HUDEP-2 (cell line): ENCODE measurements at regions not wholly inside any gene's neighbourhood (a gene's known extent, or its start where the extent isn't known, plus 50 kb on each side); places are given as distances from the start of the nearest gene placed in this dataset.
"Not testable (repeated sequence)": the region's sequence is repeated elsewhere in the genome, so short reads cannot be mapped to it uniquely, and the experiment has no call there.

ENCODE experiments used
- DNase-seq, 76 experiments: peaks; one replicate each; lab custom pipeline; 2025; ENCODE audit not compliant: unreplicated experiment in 76 of 76; lab: John Stamatoyannopoulos, UW

- no peak for DNase-seq
Measured at GRCh38 chr1:82377201-82377884, 576.6 kb downstream of the ADGRL2 start.

- DNase-seq, result no peak
Measured at GRCh38 chr1:82373710-82374109, 573.0 kb downstream of the ADGRL2 start.

- no peak for DNase-seq
Measured at GRCh38 chr1:82371844-82372498, 571.2 kb downstream of the ADGRL2 start.

GRCh38 chr1:82367456-82367855, 566.7 kb downstream of the ADGRL2 start:
- no peak for DNase-seq

- DNase-seq, result no peak
Measured at GRCh38 chr1:82366689-82367088, 566.0 kb downstream of the ADGRL2 start.

- not testable (repeated sequence) for DNase-seq
Measured at GRCh38 chr1:82359541-82359940, 558.8 kb downstream of the ADGRL2 start.

- DNase-seq, result not testable (repeated sequence)
Measured at GRCh38 chr1:82358706-82359105, 558.0 kb downstream of the ADGRL2 start.

- DNase-seq, result not testable (repeated sequence)
Measured at GRCh38 chr1:82354546-82354945, 553.8 kb downstream of the ADGRL2 start.

GRCh38 chr1:82348487-82348886, 547.8 kb downstream of the ADGRL2 start:
- no peak for DNase-seq

GRCh38 chr1:82346141-82346540, 545.4 kb downstream of the ADGRL2 start:
- no peak for DNase-seq

- DNase-seq, result no peak
Measured at GRCh38 chr1:82343381-82343780, 542.6 kb downstream of the ADGRL2 start.

GRCh38 chr1:82337635-82338034, 536.9 kb downstream of the ADGRL2 start:
- no peak for DNase-seq

GRCh38 chr1:82330330-82330729, 529.6 kb downstream of the ADGRL2 start:
- DNase-seq, result no peak

- DNase-seq, result no peak
Measured at GRCh38 chr1:82329226-82329625, 528.5 kb downstream of the ADGRL2 start.

- DNase-seq, result no peak
Measured at GRCh38 chr1:82323144-82323841, 522.6 kb downstream of the ADGRL2 start.

- no peak for DNase-seq
Measured at GRCh38 chr1:82321794-82322193, 521.1 kb downstream of the ADGRL2 start.

GRCh38 chr1:82319546-82319945, 518.8 kb downstream of the ADGRL2 start:
- DNase-seq, result no peak

- no peak for DNase-seq
Measured at GRCh38 chr1:82318921-82319320, 518.2 kb downstream of the ADGRL2 start.

GRCh38 chr1:82318265-82318664, 517.5 kb downstream of the ADGRL2 start:
- DNase-seq, result no peak

- DNase-seq, result no peak
Measured at GRCh38 chr1:82317671-82318070, 516.9 kb downstream of the ADGRL2 start.

GRCh38 chr1:82299656-82300055, 498.9 kb downstream of the ADGRL2 start:
- no peak for DNase-seq

- no peak for DNase-seq
Measured at GRCh38 chr1:82299056-82299455, 498.3 kb downstream of the ADGRL2 start.
